Neural progenitor cell (in vitro differentiated cells): ENCODE measurements at regions not wholly inside any gene's neighbourhood (a gene's known extent, or its start where the extent isn't known, plus 50 kb on each side); places are given as distances from the start of the nearest gene placed in this dataset.
"Not testable (repeated sequence)": the region's sequence is repeated elsewhere in the genome, so short reads cannot be mapped to it uniquely, and the experiment has no call there.

Source experiments
- EZH2 ChIP-seq: fragments of 200-600 bp; sonication (generic); IDR thresholded peaks from 2 replicates; pipeline ENCODE4 v1.6.1; 2017; ENCODE audit warnings: antibody characterized with exemption, mild to moderate bottlenecking, moderate library complexity
- EZH2phosphoT487 ChIP-seq: fragments of 200-600 bp; sonication (generic); IDR thresholded peaks from 2 replicates; pipeline ENCODE4 v1.6.1; 2017; ENCODE audit warnings: antibody characterized with exemption
- TF ChIP-seq, protein P1 (sequence below): fragments of 200-600 bp; sonication (generic); IDR thresholded peaks from 2 replicates; pipeline ENCODE4 v1.5.1; 2017; ENCODE audit warnings: antibody characterized with exemption, mild to moderate bottlenecking

DNA sequence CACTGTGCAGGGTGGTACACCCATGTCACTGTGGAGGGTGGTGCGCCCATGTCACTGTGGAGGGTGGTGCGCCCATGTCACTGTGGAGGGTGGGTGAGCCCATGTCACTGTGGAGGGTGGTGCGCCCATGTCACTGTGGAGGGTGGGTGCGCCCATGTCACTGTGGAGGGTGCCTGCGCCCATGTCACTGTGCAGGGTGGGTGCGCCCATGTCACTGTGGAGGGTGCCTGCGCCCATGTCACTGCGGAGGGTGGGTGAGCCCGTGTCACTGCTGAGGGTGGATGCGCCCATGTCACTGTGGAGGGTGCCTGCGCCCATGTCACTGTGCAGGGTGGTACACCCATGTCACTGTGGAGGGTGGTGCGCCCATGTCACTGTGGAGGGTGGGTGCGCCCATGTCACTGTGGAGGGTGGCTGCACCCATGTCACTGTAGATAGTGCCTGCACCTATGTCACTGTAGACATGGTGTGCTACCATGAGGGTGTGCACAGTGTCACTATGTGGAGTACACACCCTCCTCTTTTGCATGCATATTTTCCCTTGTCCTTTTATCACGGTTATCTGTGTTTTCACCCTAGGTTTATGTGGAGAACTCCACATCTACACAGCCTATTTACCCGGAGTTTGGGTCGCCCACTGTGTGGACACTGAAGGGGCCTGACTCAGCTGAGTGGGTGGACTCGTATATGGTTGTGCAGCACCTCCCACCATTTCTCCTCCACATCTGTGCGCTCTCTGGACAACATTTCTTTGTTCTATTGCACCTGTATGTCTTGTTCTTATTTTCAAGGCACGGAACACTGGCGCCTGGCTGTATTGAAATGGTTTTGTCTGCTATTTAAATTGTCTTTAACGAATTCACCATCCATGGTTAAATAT lies 222.4 kb downstream of the ERMARD start:
- TF ChIP-seq, protein P1, sequence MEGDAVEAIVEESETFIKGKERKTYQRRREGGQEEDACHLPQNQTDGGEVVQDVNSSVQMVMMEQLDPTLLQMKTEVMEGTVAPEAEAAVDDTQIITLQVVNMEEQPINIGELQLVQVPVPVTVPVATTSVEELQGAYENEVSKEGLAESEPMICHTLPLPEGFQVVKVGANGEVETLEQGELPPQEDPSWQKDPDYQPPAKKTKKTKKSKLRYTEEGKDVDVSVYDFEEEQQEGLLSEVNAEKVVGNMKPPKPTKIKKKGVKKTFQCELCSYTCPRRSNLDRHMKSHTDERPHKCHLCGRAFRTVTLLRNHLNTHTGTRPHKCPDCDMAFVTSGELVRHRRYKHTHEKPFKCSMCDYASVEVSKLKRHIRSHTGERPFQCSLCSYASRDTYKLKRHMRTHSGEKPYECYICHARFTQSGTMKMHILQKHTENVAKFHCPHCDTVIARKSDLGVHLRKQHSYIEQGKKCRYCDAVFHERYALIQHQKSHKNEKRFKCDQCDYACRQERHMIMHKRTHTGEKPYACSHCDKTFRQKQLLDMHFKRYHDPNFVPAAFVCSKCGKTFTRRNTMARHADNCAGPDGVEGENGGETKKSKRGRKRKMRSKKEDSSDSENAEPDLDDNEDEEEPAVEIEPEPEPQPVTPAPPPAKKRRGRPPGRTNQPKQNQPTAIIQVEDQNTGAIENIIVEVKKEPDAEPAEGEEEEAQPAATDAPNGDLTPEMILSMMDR, result not testable (repeated sequence)
- TF ChIP-seq EZH2, EZH2phosphoT487: not testable (repeated sequence)
